ENCODE measurements at regions not wholly inside any gene's neighbourhood (a gene's known extent, or its start where the extent isn't known, plus 50 kb on each side); places are given as distances from the start of the nearest gene placed in this dataset.

DNA sequence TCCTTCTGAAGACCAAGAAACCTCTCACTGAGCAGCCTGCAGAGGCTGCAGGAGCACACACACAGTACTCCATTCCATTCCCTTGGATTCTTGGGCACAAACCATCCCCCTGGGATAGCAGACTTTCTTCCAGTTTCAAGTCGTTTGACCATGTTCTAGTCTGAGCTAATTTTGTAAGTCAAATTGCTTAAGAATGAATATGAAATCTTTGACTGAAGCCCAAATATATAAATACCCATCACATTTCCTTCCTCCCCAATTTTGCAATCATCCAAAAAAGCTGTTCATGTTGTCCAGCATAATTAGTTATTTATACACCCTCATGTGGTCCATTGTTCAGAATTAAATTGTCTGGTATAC lies 231.2 kb upstream of the TPRG1 start:
- Histone ChIP-seq H3K27me3 (no peaks in the 10 kb centered on the region), H3K9me3 (no peaks in the 10 kb centered on the region), H3K36me3 (no peaks in the 10 kb centered on the region), H3K27ac (replicated peaks in 1 of 4) (peak overlapping the region in 3 of 4 donors; percentile 24 to 51 (median 34)), H3K4me3 (no peak overlapping the region), H3K4me1 (peaks cover 11 to 30% (median 17%) of the 10 kb centered on the region in 4 donors)
- DNase-seq (ENCODE audit: extremely low spot score) = no peak
- WGBS = 32% methylated on average over 1 of the region's 1 CpG
- TF ChIP-seq POLR2A (IDR thresholded peaks at IDR 0.05; ENCODE audit: low read depth) = no peak
- peak in 1 of 2 donors; percentile 27 for TF ChIP-seq POLR2AphosphoS5 (IDR thresholded peaks at IDR 0.05)
- TF ChIP-seq, protein P1, sequence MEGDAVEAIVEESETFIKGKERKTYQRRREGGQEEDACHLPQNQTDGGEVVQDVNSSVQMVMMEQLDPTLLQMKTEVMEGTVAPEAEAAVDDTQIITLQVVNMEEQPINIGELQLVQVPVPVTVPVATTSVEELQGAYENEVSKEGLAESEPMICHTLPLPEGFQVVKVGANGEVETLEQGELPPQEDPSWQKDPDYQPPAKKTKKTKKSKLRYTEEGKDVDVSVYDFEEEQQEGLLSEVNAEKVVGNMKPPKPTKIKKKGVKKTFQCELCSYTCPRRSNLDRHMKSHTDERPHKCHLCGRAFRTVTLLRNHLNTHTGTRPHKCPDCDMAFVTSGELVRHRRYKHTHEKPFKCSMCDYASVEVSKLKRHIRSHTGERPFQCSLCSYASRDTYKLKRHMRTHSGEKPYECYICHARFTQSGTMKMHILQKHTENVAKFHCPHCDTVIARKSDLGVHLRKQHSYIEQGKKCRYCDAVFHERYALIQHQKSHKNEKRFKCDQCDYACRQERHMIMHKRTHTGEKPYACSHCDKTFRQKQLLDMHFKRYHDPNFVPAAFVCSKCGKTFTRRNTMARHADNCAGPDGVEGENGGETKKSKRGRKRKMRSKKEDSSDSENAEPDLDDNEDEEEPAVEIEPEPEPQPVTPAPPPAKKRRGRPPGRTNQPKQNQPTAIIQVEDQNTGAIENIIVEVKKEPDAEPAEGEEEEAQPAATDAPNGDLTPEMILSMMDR (IDR thresholded peaks at IDR 0.05) = no peak
- no peak for TF ChIP-seq EP300 (IDR thresholded peaks at IDR 0.05)
- intact Hi-C loops (cut with DNase I) = loop anchor here (5.0 kb wide), 1 partner anchor 33 kb away; no protein-coding TSS in a partner anchor

GRCh38 chr3:188941103-188941502 lies 230.7 kb upstream of the TPRG1 start:
- no peaks in the 10 kb centered on the region for H3K36me3 ChIP-seq
- intact Hi-C loops (cut with DNase I) = loop anchor here (5.0 kb wide), 1 partner anchor 34 kb away; no protein-coding TSS in a partner anchor
- WGBS = 80% methylated on average over 3 of the region's 3 CpGs
- peaks cover 12 to 34% (median 20%) of the 10 kb centered on the region in 4 donors for H3K4me1 ChIP-seq
- TF ChIP-seq, protein P1 (IDR thresholded peaks at IDR 0.05) = no peak
- TF ChIP-seq POLR2AphosphoS5 (IDR thresholded peaks at IDR 0.05) = no peak
- no peak for DNase-seq (ENCODE audit: extremely low spot score)
- peak overlapping the region in 3 of 4 donors; percentile 24 to 51 (median 34) for H3K27ac ChIP-seq (replicated peaks in 1 of 4)
- H3K9me3 ChIP-seq = no peaks in the 10 kb centered on the region
- H3K27me3 ChIP-seq = no peaks in the 10 kb centered on the region
- no peak overlapping the region for H3K4me3 ChIP-seq

- H3K4me1 ChIP-seq = peaks cover 23 to 44% (median 30%) of the 10 kb centered on the region in 4 donors
- TF ChIP-seq POLR2A (IDR thresholded peaks at IDR 0.05; ENCODE audit: low read depth) (no peak), EP300 (IDR thresholded peaks at IDR 0.05) (no peak), POLR2AphosphoS5 (IDR thresholded peaks at IDR 0.05) (no peak)
- TF ChIP-seq, protein P1 (IDR thresholded peaks at IDR 0.05) = no peak
These were observed 229.6 kb upstream of the TPRG1 start for GRCh38 chr3:188942191-188942590.

DNA sequence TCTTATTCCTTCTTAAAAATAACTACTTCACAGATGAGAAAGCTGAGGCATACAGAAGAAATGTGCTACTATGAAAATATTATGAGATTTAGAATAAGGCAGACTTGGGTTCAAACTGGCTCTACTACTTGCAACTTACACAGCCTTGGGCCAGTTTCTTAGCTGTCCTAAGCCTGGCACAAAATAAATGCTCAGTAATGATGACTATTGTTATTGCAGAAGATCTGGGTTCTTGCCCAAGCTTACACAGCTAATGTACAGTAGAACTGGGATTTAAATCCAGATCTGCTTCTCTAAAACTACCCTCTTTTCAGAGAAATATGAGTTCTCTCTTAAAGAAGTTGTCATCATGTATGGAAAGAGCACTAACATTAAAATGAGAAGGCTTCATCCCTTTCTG lies 228.2 kb upstream of the TPRG1 start:
- intact Hi-C loops (cut with DNase I) = loop anchor here (5.0 kb wide), 1 partner anchor 36 kb away; no protein-coding TSS in a partner anchor
- H3K27ac ChIP-seq (replicated peaks in 1 of 4) = peak overlapping the region in 2 of 4 donors; percentile 39 to 40
- no peak for TF ChIP-seq POLR2AphosphoS5 (IDR thresholded peaks at IDR 0.05)
- DNase-seq (ENCODE audit: extremely low spot score) = no peak
- no peak overlapping the region for H3K4me3 ChIP-seq
- peaks cover 35 to 56% (median 39%) of the 10 kb centered on the region in 4 donors for H3K4me1 ChIP-seq
- no peaks in the 10 kb centered on the region for H3K27me3 ChIP-seq
- no peaks in the 10 kb centered on the region for H3K9me3 ChIP-seq
- H3K36me3 ChIP-seq = no peaks in the 10 kb centered on the region

More at GRCh38 chr3:188942191-188942590, 229.6 kb upstream of the TPRG1 start:
- Histone ChIP-seq H3K9me3 (no peaks in the 10 kb centered on the region), H3K36me3 (no peaks in the 10 kb centered on the region), H3K4me3 (no peak overlapping the region), H3K27me3 (no peaks in the 10 kb centered on the region), H3K27ac (replicated peaks in 1 of 4) (no peak overlapping the region)
- no peak for DNase-seq (ENCODE audit: extremely low spot score)
- WGBS = 96% methylated on average over 2 of the region's 2 CpGs
- intact Hi-C loops (cut with DNase I) = loop anchor here (5.0 kb wide), 1 partner anchor 35 kb away; no protein-coding TSS in a partner anchor

DNA sequence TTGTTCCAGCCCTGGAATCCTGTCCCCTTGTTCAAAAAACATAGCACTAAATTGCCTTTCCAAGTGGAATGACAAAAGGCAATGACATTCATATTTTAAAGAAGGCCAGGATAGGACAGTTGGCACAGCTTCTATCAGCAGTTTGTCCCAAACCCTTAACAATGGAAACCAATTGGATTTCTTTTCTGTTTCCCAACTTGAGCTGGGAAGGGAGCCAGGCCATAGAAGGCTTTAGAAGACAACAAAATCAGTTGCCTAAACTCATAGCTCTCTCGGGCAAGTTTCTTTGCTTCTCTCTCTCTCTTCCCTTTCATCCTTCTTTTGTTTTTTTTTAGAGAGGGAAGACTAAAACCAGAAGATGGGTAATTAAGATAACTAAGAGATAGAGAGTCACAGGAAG lies 227.7 kb upstream of the TPRG1 start:
- Histone ChIP-seq H3K4me1 (peaks cover 38 to 62% (median 44%) of the 10 kb centered on the region in 4 donors), H3K4me3 (no peak overlapping the region), H3K27ac (replicated peaks in 1 of 4) (peak overlapping the region; percentile 0 to 40 (median 20)), H3K9me3 (no peaks in the 10 kb centered on the region), H3K27me3 (no peaks in the 10 kb centered on the region), H3K36me3 (no peaks in the 10 kb centered on the region)
- DNase-seq (ENCODE audit: extremely low spot score) = no peak
- intact Hi-C loops (cut with DNase I) = loop anchor here (5.0 kb wide), 1 partner anchor 37 kb away; no protein-coding TSS in a partner anchor
- 62% methylated on average over 1 of the region's 1 CpG for WGBS
- no peak for TF ChIP-seq POLR2A (IDR thresholded peaks at IDR 0.05; ENCODE audit: low read depth)
- TF ChIP-seq, protein P1 (IDR thresholded peaks at IDR 0.05) = no peak
- TF ChIP-seq EP300 (IDR thresholded peaks at IDR 0.05) = no peak
- TF ChIP-seq POLR2AphosphoS5 (IDR thresholded peaks at IDR 0.05) = no peak

Data from esophagus muscularis mucosa (tissue), 4 donors.